ENCODE measurements at regions not wholly inside any gene's neighbourhood (a gene's known extent, or its start where the extent isn't known, plus 50 kb on each side); places are given as distances from the start of the nearest gene placed in this dataset.
"Not testable (repeated sequence)": the region's sequence is repeated elsewhere in the genome, so short reads cannot be mapped to it uniquely, and the experiment has no call there.

GRCh38 chr2:131828633-131829455 is 301.2 kb downstream of the CCDC74A start:
- DNase-seq = not testable (repeated sequence)

GRCh38 chr2:131829456-131830241 is 302.0 kb downstream of the CCDC74A start:
- not testable (repeated sequence) for DNase-seq

- DNase-seq = not testable (repeated sequence)
Observed at GRCh38 chr2:131830242-131830945, 302.7 kb downstream of the CCDC74A start.

GRCh38 chr2:131830946-131831310 is 303.2 kb downstream of the CCDC74A start:
- not testable (repeated sequence) for DNase-seq

GRCh38 chr2:131831450-131832208 is 303.9 kb downstream of the CCDC74A start:
- DNase-seq = not testable (repeated sequence)

GRCh38 chr2:131832209-131832780 is 304.6 kb downstream of the CCDC74A start:
- DNase-seq = not testable (repeated sequence)

- not testable (repeated sequence) for DNase-seq
Observed at GRCh38 chr2:131832917-131833316, 305.2 kb downstream of the CCDC74A start.

- DNase-seq = not testable (repeated sequence)
Observed at GRCh38 chr2:131833367-131834202, 305.9 kb downstream of the CCDC74A start.

GRCh38 chr2:131834203-131835020 is 306.7 kb downstream of the CCDC74A start:
- not testable (repeated sequence) for DNase-seq

GRCh38 chr2:131835022-131835421 is 307.3 kb downstream of the CCDC74A start:
- not testable (repeated sequence) for DNase-seq

- DNase-seq = no peak
Observed at GRCh38 chr2:131835621-131836091, 308.0 kb downstream of the CCDC74A start.

GRCh38 chr2:131836116-131836515 is 308.4 kb downstream of the CCDC74A start:
- not testable (repeated sequence) for DNase-seq

- DNase-seq = not testable (repeated sequence)
Observed at GRCh38 chr2:131844044-131844443, 316.4 kb downstream of the CCDC74A start.

GRCh38 chr2:131856202-131856601 is 305.6 kb downstream of the ANKRD30BL start:
- not testable (repeated sequence) for DNase-seq

- DNase-seq = not testable (repeated sequence)
Observed at GRCh38 chr2:131858197-131858596, 303.6 kb downstream of the ANKRD30BL start.

All from NCI-H1048 (cell line).